ENCODE measurements at regions not wholly inside any gene's neighbourhood (a gene's known extent, or its start where the extent isn't known, plus 50 kb on each side); places are given as distances from the start of the nearest gene placed in this dataset.

GRCh38 chr3:161818106-161818505, 321.5 kb downstream of the OTOL1 start:
- DNase-seq = no peak

- DNase-seq = no peak
Observed at GRCh38 chr3:161821591-161821990, 325.0 kb downstream of the OTOL1 start.

DNA sequence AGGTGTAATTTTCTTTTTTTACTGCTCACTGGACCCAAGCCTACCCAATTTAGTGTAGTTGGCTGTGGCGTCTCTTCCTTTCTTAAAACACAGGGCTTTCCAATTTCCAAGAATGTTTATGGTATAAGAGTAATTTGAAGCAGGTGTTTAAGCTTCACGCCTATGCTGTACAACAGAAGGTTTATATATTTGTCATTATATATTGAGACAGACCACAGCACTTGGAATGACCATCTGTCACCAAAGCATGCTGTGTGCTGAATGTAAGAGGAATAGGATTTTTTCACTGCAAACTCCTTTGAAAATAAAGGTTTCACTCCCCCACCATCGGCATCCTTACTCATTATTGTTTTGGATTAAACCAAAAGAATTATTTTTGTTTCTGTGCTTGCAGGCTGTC, 325.7 kb downstream of the OTOL1 start:
- no peak for DNase-seq

DNA sequence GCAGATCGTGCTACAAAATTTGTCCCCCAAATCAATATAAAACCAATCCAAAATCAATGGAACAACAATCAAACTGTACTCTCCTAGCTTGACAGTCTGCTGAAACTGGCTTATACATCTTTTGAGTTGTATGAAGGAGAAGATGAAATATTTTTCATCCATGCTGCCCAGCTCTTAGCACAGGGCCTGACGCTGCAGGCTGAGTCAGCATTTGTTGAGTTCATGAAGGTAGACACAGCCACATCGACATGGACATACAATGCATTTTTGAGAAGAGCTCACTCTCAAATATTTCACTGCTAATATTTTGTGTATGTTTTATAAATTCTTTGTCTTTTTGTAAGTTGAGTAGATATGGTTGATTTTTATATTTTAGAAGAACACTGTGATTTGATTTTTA, 327.3 kb downstream of the OTOL1 start:
- no peak for DNase-seq

DNA sequence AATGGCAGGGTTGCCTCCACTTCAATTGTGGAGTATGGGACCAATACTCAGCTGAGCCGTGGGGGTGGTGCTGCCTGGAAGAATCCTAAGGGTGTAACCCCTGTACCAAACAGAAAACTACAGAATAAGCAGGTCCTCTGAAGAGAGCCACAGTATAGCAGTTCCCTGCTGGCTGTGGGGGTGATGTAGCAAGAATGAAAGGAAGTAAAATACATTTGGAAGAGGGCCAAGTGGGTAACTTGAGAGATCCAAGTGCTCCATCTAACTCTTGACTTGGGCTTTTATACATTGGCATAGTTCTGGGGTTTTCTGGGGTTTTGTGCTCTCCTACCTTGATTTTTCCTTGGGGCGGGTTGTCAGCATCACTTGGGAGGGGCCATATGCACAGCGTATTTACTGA, 341.4 kb downstream of the OTOL1 start:
- no peak for DNase-seq

GRCh38 chr3:161848376-161848775, 351.8 kb downstream of the OTOL1 start:
- DNase-seq = no peak

GRCh38 chr3:161851941-161852566, 355.4 kb downstream of the OTOL1 start:
- no peak for DNase-seq

- DNase-seq = no peak
Observed at GRCh38 chr3:161852744-161853143, 356.1 kb downstream of the OTOL1 start.

DNA sequence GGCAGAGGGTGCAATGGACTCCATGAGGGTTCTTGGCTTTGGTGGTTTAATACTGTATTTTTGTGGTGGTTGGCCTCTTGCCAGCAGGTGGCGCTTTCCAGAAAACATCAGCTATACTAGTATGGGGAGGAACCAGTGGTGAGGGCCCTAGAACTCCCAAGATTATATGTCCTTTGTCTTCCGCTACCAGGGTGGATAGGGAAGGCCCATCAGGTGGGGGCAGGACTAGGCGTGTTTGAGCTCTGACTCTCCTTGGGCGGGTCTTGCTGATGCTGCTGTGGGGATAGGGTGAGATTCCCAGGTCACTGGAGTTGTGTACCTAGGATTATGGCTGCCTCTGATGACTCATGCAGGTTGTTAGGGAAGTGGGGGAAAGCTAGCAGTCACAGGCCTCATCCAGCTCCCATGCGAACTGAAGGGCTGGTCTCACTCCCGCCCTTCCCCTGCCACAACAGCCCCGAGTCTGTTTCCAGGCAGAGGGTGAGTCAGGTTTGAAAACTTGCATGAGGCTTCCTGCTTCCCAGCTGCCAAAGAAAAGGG, 357.7 kb downstream of the OTOL1 start:
- no peak for DNase-seq

GRCh38 chr3:161859057-161859456, 362.4 kb downstream of the OTOL1 start:
- no peak for DNase-seq

DNA sequence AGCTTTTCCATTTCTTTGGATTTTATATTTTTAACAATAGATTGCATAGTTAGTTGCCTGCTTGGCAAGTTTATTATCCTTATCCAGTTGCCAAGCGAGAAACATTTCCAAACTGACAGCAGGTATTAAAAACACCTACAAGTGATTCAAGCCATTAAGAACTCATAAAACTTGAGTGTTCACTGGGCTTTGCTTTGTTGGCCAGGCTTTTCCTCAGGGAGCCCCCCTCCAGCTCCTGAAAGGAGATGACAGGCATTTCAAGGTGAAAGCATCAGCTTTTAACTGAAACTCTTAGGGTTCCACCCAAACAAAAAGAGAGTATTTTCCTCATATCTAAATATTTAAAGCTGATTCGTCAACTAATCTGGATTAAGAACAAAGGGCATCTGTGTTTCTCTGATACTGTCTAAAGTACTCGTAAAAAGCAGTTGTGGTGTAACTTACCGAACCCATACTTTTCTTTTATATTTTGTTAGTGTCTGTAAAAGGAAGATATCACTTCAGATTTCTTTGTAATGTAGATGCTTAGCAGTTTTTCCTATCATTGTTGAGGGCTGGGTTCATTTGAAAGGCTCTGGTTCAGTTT, 363.4 kb downstream of the OTOL1 start:
- DNase-seq = no peak

- DNase-seq = no peak
Observed at GRCh38 chr3:161863775-161864174, 367.2 kb downstream of the OTOL1 start.

DNA sequence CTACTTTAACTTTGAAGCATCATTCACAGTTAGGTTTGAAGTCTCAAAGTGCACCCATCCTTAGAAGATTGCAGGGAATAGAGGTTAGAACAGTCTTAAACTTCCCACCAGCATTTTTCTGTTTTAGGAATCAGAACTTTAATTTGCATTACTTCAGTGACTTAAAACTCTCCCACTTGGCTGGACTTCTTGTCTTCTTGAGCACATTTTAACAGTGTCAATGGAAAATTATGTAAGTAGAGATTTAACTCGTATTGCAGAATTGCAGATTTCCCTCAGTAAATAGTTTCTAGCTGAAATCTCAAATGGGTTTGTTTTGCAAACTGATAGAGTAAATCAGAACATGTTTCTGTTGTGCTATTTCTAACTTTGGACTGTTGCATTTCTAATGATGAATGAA, 369.6 kb downstream of the OTOL1 start:
- no peak for DNase-seq

- DNase-seq = no peak
Observed at GRCh38 chr3:161875483-161875882, 378.9 kb downstream of the OTOL1 start.

DNA sequence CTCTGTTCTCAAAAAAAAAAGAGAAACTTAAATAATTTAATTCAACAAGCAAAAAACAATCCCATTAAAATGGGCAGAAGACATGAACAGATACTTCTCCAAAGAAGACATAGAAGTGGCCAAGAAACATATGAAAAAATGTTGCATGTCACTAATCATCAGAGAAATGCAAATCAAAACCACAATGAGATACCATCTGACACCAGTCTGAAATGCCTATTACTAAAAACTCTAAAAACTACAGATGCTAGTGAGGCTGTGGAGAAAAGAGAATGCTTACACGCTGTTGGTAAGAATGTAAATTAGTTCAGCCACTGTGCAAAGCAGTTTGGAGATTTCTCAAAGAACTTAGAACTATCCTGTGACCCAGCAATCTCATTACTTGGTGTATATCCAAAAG, 382.9 kb downstream of the OTOL1 start:
- no peak for DNase-seq

GRCh38 chr3:161884830-161885229, 388.2 kb downstream of the OTOL1 start:
- DNase-seq = no peak

- DNase-seq = no peak
Observed at GRCh38 chr3:161890147-161890625, 393.6 kb downstream of the OTOL1 start.

DNA sequence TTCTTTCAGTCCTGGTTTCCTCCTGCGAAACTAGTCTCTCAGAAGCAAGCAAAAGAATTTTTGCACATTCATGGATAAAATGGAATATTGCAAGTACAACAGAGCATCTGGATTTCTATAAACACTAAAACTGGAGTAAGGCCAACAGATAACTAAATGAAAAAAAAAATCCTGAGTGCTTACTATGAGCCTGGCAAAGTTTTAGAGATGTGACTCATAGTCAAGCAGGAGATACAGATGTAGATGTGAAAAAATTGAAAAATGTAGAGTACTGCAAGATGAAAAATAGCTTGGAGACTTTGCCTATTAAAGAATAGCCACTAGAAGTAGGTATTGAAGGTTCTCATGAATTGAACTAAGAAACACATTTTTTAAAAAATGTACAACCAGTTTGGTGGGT, 397.4 kb downstream of the OTOL1 start:
- DNase-seq = no peak

DNA sequence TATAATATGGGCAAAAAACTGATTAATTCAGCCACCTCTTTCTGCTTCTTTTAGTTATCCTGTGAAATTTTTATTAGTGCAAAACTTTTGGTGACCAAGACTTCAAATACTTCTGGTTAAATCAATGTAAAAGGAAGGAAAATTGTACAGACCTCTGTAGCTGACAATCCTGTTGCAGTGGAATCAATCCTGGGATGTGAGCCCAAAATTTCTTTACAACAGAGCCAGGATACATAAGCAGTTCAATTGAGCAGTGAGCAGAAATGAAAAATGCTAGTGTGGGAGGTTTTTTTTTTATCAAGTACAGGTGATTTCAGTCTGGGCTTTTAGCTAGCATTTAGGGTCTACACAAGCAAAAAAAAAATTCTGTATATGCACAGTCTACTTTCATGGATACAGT, 398.0 kb downstream of the OTOL1 start:
- DNase-seq = no peak

DNA sequence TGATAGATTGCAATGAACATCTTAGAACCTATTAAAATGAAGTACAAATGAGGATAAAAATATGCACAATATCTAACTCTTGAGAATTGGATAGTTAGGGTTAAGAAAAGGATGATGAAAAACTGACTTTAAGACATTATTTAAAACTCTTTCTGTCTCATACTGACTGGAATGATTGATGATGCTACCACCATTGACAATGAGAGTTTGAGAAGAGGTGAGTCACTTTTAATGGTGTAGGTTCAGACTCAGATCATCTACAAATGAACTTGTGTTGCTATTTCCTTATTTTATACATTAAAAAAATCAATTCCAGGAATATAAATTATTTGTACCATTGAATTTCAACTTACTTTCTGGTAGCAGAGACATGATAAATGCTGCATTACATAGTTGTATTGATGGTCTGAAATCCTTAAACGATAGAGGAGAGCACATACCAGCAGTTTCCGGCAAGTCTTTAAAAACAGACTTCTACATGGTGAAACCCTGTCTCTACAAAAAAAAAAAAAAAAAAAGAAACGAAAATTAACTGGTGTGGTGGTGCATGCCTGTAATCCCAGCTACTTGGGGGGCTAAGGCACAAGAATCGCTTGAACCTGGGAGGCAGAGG, 409.0 kb downstream of the OTOL1 start:
- no peak for DNase-seq

GRCh38 chr3:161913786-161914389, 417.3 kb downstream of the OTOL1 start:
- no peak for DNase-seq

DNA sequence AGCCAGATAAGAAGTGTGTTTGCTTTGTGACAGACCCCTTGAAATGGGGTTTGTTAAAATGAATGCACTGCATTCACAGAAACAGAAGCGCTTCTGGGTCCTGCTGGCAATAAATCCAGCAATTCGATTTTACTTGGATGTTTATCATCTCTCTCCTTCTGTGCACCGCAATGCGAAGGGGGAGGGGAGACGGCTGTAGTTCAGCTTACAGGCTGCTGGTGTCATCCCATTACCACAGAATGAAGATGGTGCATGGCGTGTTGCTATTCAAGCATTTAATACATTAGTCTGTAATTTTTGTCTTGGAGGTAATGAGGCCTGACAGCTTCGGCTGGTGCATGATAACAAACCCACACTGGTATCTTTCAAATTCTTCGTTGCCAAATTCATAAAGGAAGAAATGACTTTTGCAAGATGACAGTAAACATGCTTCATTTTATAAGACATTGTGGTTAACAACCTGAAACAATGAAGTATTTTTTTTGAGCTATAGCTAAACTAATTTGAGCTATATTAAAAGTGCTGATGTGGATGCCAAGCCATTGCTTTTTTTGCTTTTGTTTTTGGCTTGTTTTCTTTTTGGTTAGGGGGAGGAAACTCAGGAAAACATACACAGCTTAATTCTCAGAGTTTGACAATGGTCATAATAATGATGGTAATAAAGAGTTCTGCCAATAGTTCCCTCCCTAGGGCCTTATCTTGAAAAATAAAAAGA, 418.3 kb downstream of the OTOL1 start:
- no peak for DNase-seq

- DNase-seq = no peak
Observed at GRCh38 chr3:161915418-161915750, 418.8 kb downstream of the OTOL1 start.

All from DMS79 (cell line).